Adrenal gland (tissue), 5 donors: ENCODE measurements at regions not wholly inside any gene's neighbourhood (a gene's known extent, or its start where the extent isn't known, plus 50 kb on each side); places are given as distances from the start of the nearest gene placed in this dataset.

ENCODE experiments used
- POLR2A ChIP-seq, 2 donors: fragments of 450-650 bp; IDR thresholded peaks; one replicate each; pipeline ENCODE4 v1.6.1; 2017; ENCODE audit warnings: antibody characterized with exemption in 2 of 2, mild to moderate bottlenecking in 2 of 2, moderate library complexity in 1 of 2
- TF ChIP-seq, protein P1 (sequence below), 6 experiments: fragments of 450-650 bp in 4 of 6; fragments of 200-600 bp in 2 of 6; sonication (generic) in 1 of 6; IDR thresholded peaks; 1 replicate in 5 of 6; 2 replicates in 1 of 6; pipeline versions ENCODE4 v1.5.1 to v1.8.0; 2016 to 2021; ENCODE audit warnings: antibody characterized with exemption in 6 of 6, mild to moderate bottlenecking in 2 of 6, moderate library complexity in 1 of 6
- donor health status: DM: no; HTN: no; CAD: no.

DNA sequence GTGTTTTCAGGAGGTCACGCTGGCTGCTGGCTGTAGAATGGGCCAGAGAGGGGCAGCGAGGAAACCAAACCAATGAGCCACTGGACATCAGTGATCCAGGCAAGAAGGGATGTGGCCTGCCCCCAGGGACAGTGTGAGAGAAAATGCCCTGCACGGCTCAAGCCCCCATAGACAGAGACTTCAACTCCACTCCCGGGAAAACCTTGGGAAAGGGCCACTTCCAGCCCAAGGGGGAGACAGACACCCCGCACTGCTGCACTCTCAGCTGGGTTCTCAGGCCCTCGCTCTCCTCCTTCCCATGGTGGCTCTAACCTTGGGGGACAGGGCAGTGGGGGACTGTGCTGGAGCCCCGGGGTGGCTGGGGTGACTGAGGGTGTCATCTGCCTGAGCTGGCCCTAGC, 172.0 kb downstream of the KATNAL1 start:
- TF ChIP-seq, protein P1, sequence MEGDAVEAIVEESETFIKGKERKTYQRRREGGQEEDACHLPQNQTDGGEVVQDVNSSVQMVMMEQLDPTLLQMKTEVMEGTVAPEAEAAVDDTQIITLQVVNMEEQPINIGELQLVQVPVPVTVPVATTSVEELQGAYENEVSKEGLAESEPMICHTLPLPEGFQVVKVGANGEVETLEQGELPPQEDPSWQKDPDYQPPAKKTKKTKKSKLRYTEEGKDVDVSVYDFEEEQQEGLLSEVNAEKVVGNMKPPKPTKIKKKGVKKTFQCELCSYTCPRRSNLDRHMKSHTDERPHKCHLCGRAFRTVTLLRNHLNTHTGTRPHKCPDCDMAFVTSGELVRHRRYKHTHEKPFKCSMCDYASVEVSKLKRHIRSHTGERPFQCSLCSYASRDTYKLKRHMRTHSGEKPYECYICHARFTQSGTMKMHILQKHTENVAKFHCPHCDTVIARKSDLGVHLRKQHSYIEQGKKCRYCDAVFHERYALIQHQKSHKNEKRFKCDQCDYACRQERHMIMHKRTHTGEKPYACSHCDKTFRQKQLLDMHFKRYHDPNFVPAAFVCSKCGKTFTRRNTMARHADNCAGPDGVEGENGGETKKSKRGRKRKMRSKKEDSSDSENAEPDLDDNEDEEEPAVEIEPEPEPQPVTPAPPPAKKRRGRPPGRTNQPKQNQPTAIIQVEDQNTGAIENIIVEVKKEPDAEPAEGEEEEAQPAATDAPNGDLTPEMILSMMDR (IDR thresholded peaks at IDR 0.05) = no peak
- TF ChIP-seq POLR2A (IDR thresholded peaks at IDR 0.05) = no peak
